GM18867 (cell line): ENCODE measurements at regions not wholly inside any gene's neighbourhood (a gene's known extent, or its start where the extent isn't known, plus 50 kb on each side); places are given as distances from the start of the nearest gene placed in this dataset.

Source experiments
- ATAC-seq: cut with Tn5 transposase; IDR thresholded peaks from one replicate; pipeline ENCODE4 v1.9.1; 2021; ENCODE audit warnings: mild to moderate bottlenecking, moderate library complexity; ENCODE audit not compliant: unreplicated experiment

- no peak for ATAC-seq
Measured at GRCh38 chr20:61123751-61124368, 128.2 kb upstream of the CDH4 start.

- no peak for ATAC-seq
Measured at GRCh38 chr20:61125076-61125475, 127.0 kb upstream of the CDH4 start.

GRCh38 chr20:61125546-61126180 lies 126.4 kb upstream of the CDH4 start:
- no peak for ATAC-seq

- no peak for ATAC-seq
Measured at GRCh38 chr20:61126369-61127195, 125.5 kb upstream of the CDH4 start.

GRCh38 chr20:61127311-61128039 lies 124.6 kb upstream of the CDH4 start:
- ATAC-seq, result no peak

GRCh38 chr20:61128701-61129269 lies 123.3 kb upstream of the CDH4 start:
- no peak for ATAC-seq

- ATAC-seq, result no peak
Measured at GRCh38 chr20:61129311-61129710, 122.8 kb upstream of the CDH4 start.

GRCh38 chr20:61130156-61130555 lies 121.9 kb upstream of the CDH4 start:
- no peak for ATAC-seq

- ATAC-seq, result no peak
Measured at GRCh38 chr20:61131944-61132343, 120.1 kb upstream of the CDH4 start.

GRCh38 chr20:61133611-61134010 lies 118.5 kb upstream of the CDH4 start:
- no peak for ATAC-seq

- ATAC-seq, result no peak
Measured at GRCh38 chr20:61134296-61135030, 117.6 kb upstream of the CDH4 start.

GRCh38 chr20:61135266-61135665 lies 116.8 kb upstream of the CDH4 start:
- no peak for ATAC-seq

GRCh38 chr20:61135968-61136367 lies 116.1 kb upstream of the CDH4 start:
- no peak for ATAC-seq

- ATAC-seq, result no peak
Measured at GRCh38 chr20:61138566-61138965, 113.5 kb upstream of the CDH4 start.

- ATAC-seq, result no peak
Measured at GRCh38 chr20:61139031-61139430, 113.0 kb upstream of the CDH4 start.

GRCh38 chr20:61140576-61140975 lies 111.5 kb upstream of the CDH4 start:
- ATAC-seq, result no peak

GRCh38 chr20:61146023-61146422 lies 106.0 kb upstream of the CDH4 start:
- ATAC-seq, result no peak

- no peak for ATAC-seq
Measured at GRCh38 chr20:61149636-61150035, 102.4 kb upstream of the CDH4 start.

- no peak for ATAC-seq
Measured at GRCh38 chr20:61157301-61157700, 94.8 kb upstream of the CDH4 start.

- no peak for ATAC-seq
Measured at GRCh38 chr20:61159957-61160686, 91.9 kb upstream of the CDH4 start.
